Stimulated activated CD4-positive, alpha-beta T cell treated with anti-CD3 and anti-CD28 coated beads, Interleukin-2, amount 100 ng/mL, for 24 hours (primary cell): ENCODE measurements at regions not wholly inside any gene's neighbourhood (a gene's known extent, or its start where the extent isn't known, plus 50 kb on each side); places are given as distances from the start of the nearest gene placed in this dataset.
A peak's percentile ranks its signal among the peaks of the same experiment; 100 is the strongest.

Experiments
- DNase-seq, 2 donors: peaks; one replicate each; pipeline ENCODE4 v3.0.0-alpha.2; 2020

GRCh38 chr17:17398188-17398942, 78.4 kb upstream of the MED9 start:
- no peak for DNase-seq

GRCh38 chr17:17398943-17399926, 77.6 kb upstream of the MED9 start:
- no peak for DNase-seq

GRCh38 chr17:17400070-17400469, 76.7 kb upstream of the MED9 start:
- no peak for DNase-seq

GRCh38 chr17:17400566-17401184, 76.1 kb upstream of the MED9 start:
- DNase-seq, result no peak

- DNase-seq, result no peak
Measured at GRCh38 chr17:17401271-17401781, 75.5 kb upstream of the MED9 start.

- no peak for DNase-seq
Measured at GRCh38 chr17:17402558-17402957, 74.2 kb upstream of the MED9 start.

GRCh38 chr17:17403065-17403464, 73.7 kb upstream of the MED9 start:
- DNase-seq, result no peak

GRCh38 chr17:17403899-17404576, 72.8 kb upstream of the MED9 start:
- DNase-seq, result peak; percentile 42 to 50

GRCh38 chr17:17405673-17406072, 71.1 kb upstream of the MED9 start:
- DNase-seq, result no peak

- no peak for DNase-seq
Measured at GRCh38 chr17:17406225-17406624, 70.6 kb upstream of the MED9 start.

GRCh38 chr17:17408236-17408794, 68.5 kb upstream of the MED9 start:
- no peak for DNase-seq

GRCh38 chr17:17410357-17410756, 66.4 kb upstream of the MED9 start:
- DNase-seq, result no peak

- no peak for DNase-seq
Measured at GRCh38 chr17:17411692-17412091, 65.1 kb upstream of the MED9 start.

GRCh38 chr17:17412326-17412725, 64.5 kb upstream of the MED9 start:
- no peak for DNase-seq

GRCh38 chr17:17413215-17413792, 63.5 kb upstream of the MED9 start:
- no peak for DNase-seq

GRCh38 chr17:17413821-17414220, 63.0 kb upstream of the MED9 start:
- no peak for DNase-seq

GRCh38 chr17:17414341-17414805, 62.4 kb upstream of the MED9 start:
- DNase-seq, result no peak

GRCh38 chr17:17415006-17415405, 61.8 kb upstream of the MED9 start:
- DNase-seq, result no peak

GRCh38 chr17:17416007-17416399, 60.8 kb upstream of the MED9 start:
- no peak for DNase-seq

- peak in 1 of 2 donors; percentile 22 for DNase-seq
Measured at GRCh38 chr17:17416400-17417360, 60.1 kb upstream of the MED9 start.
